ENCODE measurements at regions not wholly inside any gene's neighbourhood (a gene's known extent, or its start where the extent isn't known, plus 50 kb on each side); places are given as distances from the start of the nearest gene placed in this dataset.
"Not testable (repeated sequence)": the region's sequence is repeated elsewhere in the genome, so short reads cannot be mapped to it uniquely, and the experiment has no call there.

DNA sequence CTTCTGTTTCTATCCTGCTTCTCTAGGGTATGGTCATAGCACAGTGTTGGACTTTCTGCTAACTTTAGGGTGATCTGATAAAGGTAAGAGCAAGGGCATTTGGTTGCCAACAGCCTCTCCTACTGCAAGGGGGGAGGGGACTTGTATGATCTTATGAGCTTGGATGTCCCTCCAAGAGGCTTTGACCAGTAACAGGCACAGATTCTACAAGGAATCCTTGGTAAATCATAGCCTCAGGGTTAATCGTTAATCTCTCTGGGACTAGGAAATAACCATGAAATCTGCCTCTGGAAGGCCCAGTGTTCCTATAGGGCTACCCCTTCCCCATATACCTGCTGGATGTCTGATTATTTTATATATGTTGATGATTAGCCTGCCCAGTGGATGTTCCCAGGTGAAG lies 134.8 kb upstream of the TNFSF4 start:
- Histone ChIP-seq H3K4me3 (no peak overlapping the region), H3K36me3 (replicated peaks in 1 of 2) (no peaks in the 10 kb centered on the region), H3K4me1 (replicated peaks in 1 of 2) (no peaks in the 10 kb centered on the region), H3K9me3 (replicated peaks in 1 of 3) (no peaks in the 10 kb centered on the region), H3K27ac (no peak overlapping the region), H3K27me3 (no peaks in the 10 kb centered on the region)
- intact Hi-C loops (cut with DNase I), result no loop called here
- no peak for TF ChIP-seq POLR2A (IDR thresholded peaks at IDR 0.05)
- TF ChIP-seq, protein P1, sequence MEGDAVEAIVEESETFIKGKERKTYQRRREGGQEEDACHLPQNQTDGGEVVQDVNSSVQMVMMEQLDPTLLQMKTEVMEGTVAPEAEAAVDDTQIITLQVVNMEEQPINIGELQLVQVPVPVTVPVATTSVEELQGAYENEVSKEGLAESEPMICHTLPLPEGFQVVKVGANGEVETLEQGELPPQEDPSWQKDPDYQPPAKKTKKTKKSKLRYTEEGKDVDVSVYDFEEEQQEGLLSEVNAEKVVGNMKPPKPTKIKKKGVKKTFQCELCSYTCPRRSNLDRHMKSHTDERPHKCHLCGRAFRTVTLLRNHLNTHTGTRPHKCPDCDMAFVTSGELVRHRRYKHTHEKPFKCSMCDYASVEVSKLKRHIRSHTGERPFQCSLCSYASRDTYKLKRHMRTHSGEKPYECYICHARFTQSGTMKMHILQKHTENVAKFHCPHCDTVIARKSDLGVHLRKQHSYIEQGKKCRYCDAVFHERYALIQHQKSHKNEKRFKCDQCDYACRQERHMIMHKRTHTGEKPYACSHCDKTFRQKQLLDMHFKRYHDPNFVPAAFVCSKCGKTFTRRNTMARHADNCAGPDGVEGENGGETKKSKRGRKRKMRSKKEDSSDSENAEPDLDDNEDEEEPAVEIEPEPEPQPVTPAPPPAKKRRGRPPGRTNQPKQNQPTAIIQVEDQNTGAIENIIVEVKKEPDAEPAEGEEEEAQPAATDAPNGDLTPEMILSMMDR (IDR thresholded peaks at IDR 0.05), result no peak
- DNase-seq, result no peak
- 62 to 90% (median 84%) methylated on average over 1 of the region's 1 CpG for WGBS, 4 donors

DNA sequence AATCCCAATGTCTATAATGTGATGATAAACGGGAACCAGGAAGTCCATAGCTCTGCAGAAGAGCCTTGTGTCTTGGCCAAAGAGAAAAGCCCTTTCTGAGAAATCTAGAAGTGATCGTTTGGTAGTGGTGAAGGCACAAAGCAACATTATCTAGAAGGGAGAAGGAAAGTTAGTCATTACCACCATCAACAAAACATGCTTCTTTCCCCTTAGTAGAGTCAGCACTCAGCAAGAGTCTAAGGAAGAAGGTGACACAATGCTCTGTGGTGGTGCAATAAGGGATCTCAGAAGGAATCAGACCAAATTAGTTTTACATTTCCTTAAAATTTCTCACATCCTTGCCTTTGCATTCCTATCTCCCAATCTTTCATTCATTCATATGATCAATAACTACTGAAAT lies 134.4 kb upstream of the PRDX6 start:
- 69 to 87% (median 81%) methylated on average over 2 of the region's 2 CpGs for WGBS, 4 donors
- Histone ChIP-seq H3K36me3 (replicated peaks in 1 of 2) (no peaks in the 10 kb centered on the region), H3K27ac (no peak overlapping the region), H3K4me1 (replicated peaks in 1 of 2) (no peaks in the 10 kb centered on the region), H3K27me3 (no peaks in the 10 kb centered on the region), H3K4me3 (no peak overlapping the region), H3K9me3 (replicated peaks in 1 of 3) (no peaks in the 10 kb centered on the region)
- intact Hi-C loops (cut with DNase I), result no loop called here
- DNase-seq, result no peak
- TF ChIP-seq, protein P1 (IDR thresholded peaks at IDR 0.05), result no peak
- TF ChIP-seq POLR2A (IDR thresholded peaks at IDR 0.05), result no peak

DNA sequence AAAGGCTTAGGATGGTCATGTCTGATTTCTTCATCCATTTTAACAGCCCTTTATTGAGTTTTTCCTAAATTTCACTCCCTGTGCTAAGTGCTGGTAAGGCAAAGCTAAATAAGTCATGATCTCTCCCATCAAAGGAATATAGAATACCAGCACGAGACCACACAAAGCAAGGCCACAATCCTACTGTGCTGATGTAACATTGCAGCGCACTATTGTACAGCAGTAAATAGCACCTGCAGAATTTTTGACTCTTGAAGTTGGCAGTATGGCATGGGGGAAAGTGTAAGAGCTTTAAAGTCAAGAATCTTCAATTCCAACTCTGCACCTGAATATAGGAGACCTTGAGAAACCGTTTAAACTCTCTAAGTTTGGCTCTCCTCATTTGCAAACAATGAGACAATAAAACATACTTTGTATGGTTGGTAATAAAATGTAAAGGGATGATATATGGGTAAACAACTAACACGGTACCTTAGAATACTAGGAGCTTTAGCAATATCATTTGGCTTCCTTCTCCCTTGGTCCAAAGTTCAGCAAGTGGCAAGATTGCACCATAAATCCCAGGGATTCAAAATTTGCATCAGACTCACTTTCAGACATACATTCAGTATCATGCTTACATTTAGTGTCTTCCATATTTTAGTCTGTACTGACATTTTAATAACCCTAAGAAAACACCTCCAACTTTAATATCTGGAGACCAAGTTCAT lies 132.9 kb upstream of the PRDX6 start:
- TF ChIP-seq, protein P1 (IDR thresholded peaks at IDR 0.05), result no peak
- no peak for TF ChIP-seq POLR2A (IDR thresholded peaks at IDR 0.05)

DNA sequence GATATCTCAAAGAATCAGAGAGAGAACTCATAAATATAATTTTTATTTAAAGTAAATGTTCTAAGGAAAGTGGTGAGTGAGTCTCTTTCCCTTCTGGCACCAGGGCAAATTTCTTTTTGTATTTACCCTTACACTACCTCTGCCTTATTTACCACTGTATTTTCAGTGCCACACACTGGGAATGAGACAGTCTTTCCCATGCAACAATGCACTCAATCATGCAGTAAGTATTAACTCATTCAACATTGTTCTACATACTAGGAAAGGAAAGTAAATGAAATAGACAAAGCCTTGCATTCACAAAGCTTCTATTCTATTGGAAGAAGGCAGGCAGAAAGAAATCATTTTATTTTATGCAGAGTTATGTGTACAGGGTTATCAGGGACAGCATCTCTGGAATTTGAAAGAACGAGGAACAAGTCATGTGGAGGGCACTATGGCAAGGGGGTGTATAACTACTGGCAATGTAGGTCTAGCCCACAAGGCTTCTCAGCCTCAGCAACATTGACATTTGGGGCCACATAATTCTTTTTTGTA lies 129.8 kb upstream of the PRDX6 start:
- Histone ChIP-seq H3K9me3 (replicated peaks in 1 of 3) (no peaks in the 10 kb centered on the region), H3K4me1 (replicated peaks in 1 of 2) (no peaks in the 10 kb centered on the region), H3K27me3 (no peaks in the 10 kb centered on the region), H3K36me3 (replicated peaks in 1 of 2) (no peaks in the 10 kb centered on the region), H3K27ac (no peak overlapping the region), H3K4me3 (no peak overlapping the region)
- DNase-seq, result no peak
- intact Hi-C loops (cut with DNase I), result no loop called here
- 40 to 50% (median 43%) methylated on average over 1 of the region's 1 CpG for WGBS, 4 donors
- TF ChIP-seq POLR2A (IDR thresholded peaks at IDR 0.05), result no peak
- TF ChIP-seq, protein P1 (IDR thresholded peaks at IDR 0.05), result no peak

More for the DNA sequence above, 132.9 kb upstream of the PRDX6 start:
- Histone ChIP-seq H3K9me3 (replicated peaks in 1 of 3) (no peaks in the 10 kb centered on the region), H3K36me3 (replicated peaks in 1 of 2) (no peaks in the 10 kb centered on the region), H3K27ac (no peak overlapping the region), H3K4me1 (replicated peaks in 1 of 2) (no peaks in the 10 kb centered on the region), H3K27me3 (no peaks in the 10 kb centered on the region), H3K4me3 (no peak overlapping the region)
- no peak for DNase-seq
- 86 to 89% (median 87%) methylated on average over 4 of the region's 4 CpGs for WGBS, 4 donors
- intact Hi-C loops (cut with DNase I), result no loop called here

DNA sequence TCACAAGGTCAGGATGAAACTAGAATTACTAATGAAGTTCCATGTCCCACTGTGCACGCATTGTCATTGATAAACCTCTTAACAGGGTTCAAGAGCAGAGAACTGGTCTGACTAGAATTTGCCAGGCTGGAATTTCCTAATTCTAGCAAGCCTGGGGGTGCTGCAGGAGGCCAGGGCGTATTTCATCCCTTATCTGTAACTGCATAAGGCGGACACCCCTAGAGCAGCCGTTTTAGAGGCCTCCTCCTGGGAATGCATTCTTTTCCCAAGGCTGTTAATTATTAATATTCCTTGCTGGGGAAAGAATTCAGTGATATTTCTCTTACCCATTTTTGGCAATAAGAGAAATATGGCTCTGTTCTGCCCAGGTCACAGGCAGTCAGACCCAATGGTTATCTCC lies 124.5 kb upstream of the PRDX6 start:
- intact Hi-C loops (cut with DNase I); DNase-seq; H3K4me3 ChIP-seq; H3K4me1 ChIP-seq (replicated peaks in 1 of 2); H3K27me3 ChIP-seq; H3K36me3 ChIP-seq (replicated peaks in 1 of 2); H3K9me3 ChIP-seq (replicated peaks in 1 of 3); H3K27ac ChIP-seq: not testable (repeated sequence)
- WGBS, 4 donors, result 89 to 96% (median 95%) methylated on average over 4 of the region's 4 CpGs

Data from adrenal gland (tissue), 9 donors.